ENCODE measurements at regions not wholly inside any gene's neighbourhood (a gene's known extent, or its start where the extent isn't known, plus 50 kb on each side); places are given as distances from the start of the nearest gene placed in this dataset.

DNA sequence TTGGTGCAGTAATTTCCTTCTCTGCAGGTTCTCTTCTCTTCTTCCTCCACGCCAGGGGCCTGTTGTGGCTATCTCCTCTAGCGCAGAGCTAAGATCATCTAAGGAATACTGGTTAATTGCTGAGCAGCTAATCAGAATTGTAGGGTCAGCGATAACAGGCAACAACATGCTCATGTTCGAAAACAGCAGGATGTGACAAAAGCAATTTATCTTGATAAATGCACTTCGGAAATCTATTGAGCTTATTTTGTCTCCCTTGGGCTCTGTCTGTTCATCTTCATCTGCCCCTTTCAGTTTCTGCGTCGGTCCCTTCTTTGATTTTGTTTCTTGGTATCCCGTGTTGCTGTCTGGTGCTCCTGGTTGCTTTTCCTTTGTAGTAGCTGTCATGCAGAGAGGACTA is 67.3 kb upstream of the MAP3K7 start:
- TF ChIP-seq, protein P1, sequence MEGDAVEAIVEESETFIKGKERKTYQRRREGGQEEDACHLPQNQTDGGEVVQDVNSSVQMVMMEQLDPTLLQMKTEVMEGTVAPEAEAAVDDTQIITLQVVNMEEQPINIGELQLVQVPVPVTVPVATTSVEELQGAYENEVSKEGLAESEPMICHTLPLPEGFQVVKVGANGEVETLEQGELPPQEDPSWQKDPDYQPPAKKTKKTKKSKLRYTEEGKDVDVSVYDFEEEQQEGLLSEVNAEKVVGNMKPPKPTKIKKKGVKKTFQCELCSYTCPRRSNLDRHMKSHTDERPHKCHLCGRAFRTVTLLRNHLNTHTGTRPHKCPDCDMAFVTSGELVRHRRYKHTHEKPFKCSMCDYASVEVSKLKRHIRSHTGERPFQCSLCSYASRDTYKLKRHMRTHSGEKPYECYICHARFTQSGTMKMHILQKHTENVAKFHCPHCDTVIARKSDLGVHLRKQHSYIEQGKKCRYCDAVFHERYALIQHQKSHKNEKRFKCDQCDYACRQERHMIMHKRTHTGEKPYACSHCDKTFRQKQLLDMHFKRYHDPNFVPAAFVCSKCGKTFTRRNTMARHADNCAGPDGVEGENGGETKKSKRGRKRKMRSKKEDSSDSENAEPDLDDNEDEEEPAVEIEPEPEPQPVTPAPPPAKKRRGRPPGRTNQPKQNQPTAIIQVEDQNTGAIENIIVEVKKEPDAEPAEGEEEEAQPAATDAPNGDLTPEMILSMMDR (IDR thresholded peaks at IDR 0.05; ENCODE audit: low read length) = no peak
- TF ChIP-seq EZH2phosphoT487 (IDR thresholded peaks at IDR 0.05; ENCODE audit: low read length) (no peak), EZH2 (optimal IDR thresholded peaks at IDR 0.05; ENCODE audit: low read depth, low read length) (no peak)
- H3K27me3 ChIP-seq (replicated peaks; ENCODE audit: insufficient read depth, low read length) = no peaks in the 10 kb centered on the region
- H3K9me2 ChIP-seq (replicated peaks; ENCODE audit: insufficient read depth, low read length) = no peaks in the 10 kb centered on the region
- H3K9ac ChIP-seq (ENCODE audit: low read length) = no peak overlapping the region
- H3K4me1 ChIP-seq (ENCODE audit: low read length) = no peaks in the 10 kb centered on the region
- no peaks in the 10 kb centered on the region for H4K20me1 ChIP-seq (ENCODE audit: insufficient read depth, low read length)
- no peak overlapping the region for H3K4me3 ChIP-seq (ENCODE audit: low read length)
- no peaks in the 10 kb centered on the region for H3K79me2 ChIP-seq (ENCODE audit: low read length)
- no peaks in the 10 kb centered on the region for H3F3A ChIP-seq (ENCODE audit: insufficient read depth, low read length)
- no peak overlapping the region for H3K4me2 ChIP-seq (ENCODE audit: low read depth, low read length)
- H2AFZ ChIP-seq (ENCODE audit: low read length) = no peak overlapping the region
- DNase-seq = no peak
- H3K9me3 ChIP-seq (replicated peaks; ENCODE audit: insufficient read depth, low read length) = no peaks in the 10 kb centered on the region
- no peaks in the 10 kb centered on the region for H3K36me3 ChIP-seq (replicated peaks; ENCODE audit: insufficient read depth, low read length)
- no peak overlapping the region for H3K27ac ChIP-seq (ENCODE audit: low read length)

DNA sequence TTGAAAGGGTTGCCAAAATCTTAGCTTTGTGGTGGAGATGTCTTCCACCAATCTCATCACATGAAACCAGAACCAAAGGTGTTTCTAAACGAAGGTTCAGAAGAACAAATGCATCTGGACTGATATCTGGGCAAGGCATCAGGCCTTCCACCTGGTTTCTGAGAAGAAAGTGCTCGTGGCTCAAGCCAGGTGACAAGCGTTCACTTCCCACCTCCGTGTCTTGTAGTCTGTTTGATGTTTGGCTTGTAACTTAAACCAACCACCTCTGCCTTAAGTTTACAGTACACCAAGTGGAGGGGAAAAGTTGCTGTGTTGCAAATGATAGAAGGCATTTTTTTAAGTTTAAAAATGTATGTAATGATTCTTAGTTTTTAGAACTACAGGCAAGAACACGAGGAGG is 66.9 kb upstream of the MAP3K7 start:
- Histone ChIP-seq H3F3A (ENCODE audit: insufficient read depth, low read length) (no peaks in the 10 kb centered on the region), H3K27me3 (replicated peaks; ENCODE audit: insufficient read depth, low read length) (no peaks in the 10 kb centered on the region), H3K9ac (ENCODE audit: low read length) (no peak overlapping the region), H3K4me3 (ENCODE audit: low read length) (no peak overlapping the region), H3K4me1 (ENCODE audit: low read length) (no peaks in the 10 kb centered on the region), H3K36me3 (replicated peaks; ENCODE audit: insufficient read depth, low read length) (no peaks in the 10 kb centered on the region), H3K9me3 (replicated peaks; ENCODE audit: insufficient read depth, low read length) (no peaks in the 10 kb centered on the region), H3K79me2 (ENCODE audit: low read length) (no peaks in the 10 kb centered on the region), H3K27ac (ENCODE audit: low read length) (no peak overlapping the region), H4K20me1 (ENCODE audit: insufficient read depth, low read length) (no peaks in the 10 kb centered on the region), H3K9me2 (replicated peaks; ENCODE audit: insufficient read depth, low read length) (no peaks in the 10 kb centered on the region), H2AFZ (ENCODE audit: low read length) (no peak overlapping the region), H3K4me2 (ENCODE audit: low read depth, low read length) (no peak overlapping the region)
- DNase-seq = no peak
- TF ChIP-seq, protein P1 (IDR thresholded peaks at IDR 0.05; ENCODE audit: low read length) = no peak
- TF ChIP-seq EZH2 (optimal IDR thresholded peaks at IDR 0.05; ENCODE audit: low read depth, low read length) = no peak
- TF ChIP-seq EZH2phosphoT487 (IDR thresholded peaks at IDR 0.05; ENCODE audit: low read length) = no peak

DNA sequence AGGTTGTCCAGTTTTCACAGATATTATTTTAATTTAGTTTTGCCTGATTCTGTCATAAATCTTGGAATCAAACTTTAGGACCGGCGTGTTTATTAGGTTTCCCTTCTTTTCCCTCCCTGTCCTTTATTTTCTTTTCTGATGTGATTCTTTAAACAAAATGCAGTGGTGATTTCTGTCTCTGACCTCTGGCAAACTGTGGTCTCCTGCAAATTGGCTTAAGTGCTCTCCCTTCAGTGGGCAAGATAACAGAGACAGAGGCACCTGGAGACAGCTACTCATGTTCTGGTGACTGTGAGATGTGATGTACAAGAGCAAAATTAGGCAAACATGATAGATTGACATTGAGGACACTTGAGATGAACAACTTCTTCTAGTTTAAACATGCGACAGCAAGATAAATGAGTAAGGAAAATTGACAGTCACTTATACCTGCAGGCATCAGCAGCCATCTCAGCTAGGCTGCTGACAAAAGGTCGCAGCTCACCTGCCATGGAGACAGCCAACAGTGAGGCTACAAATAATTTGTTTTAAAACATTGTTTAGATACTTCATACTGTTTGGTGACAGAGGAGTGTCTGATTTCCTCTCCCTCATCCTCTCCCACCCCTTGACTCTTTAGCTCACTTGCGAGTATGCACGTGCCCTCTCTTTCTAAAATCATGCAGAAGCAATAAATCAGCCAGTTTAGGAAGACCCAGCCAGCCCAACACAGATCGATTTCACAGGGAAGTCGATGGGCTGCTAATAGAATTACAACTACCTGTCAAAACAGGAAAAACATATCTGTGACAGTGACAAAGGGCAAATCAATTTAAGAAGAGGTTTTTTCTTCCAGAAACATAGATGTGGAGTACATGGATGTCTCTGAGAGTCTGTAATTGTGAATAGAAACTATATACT is 63.4 kb upstream of the MAP3K7 start:
- Histone ChIP-seq H3K4me3 (ENCODE audit: low read length) (no peak overlapping the region), H3K9ac (ENCODE audit: low read length) (no peak overlapping the region), H2AFZ (ENCODE audit: low read length) (no peak overlapping the region), H3K79me2 (ENCODE audit: low read length) (no peaks in the 10 kb centered on the region), H3K9me3 (replicated peaks; ENCODE audit: insufficient read depth, low read length) (no peaks in the 10 kb centered on the region), H3K4me2 (ENCODE audit: low read depth, low read length) (no peak overlapping the region), H3K4me1 (ENCODE audit: low read length) (no peaks in the 10 kb centered on the region), H4K20me1 (ENCODE audit: insufficient read depth, low read length) (no peaks in the 10 kb centered on the region), H3K27ac (ENCODE audit: low read length) (no peak overlapping the region), H3F3A (ENCODE audit: insufficient read depth, low read length) (no peaks in the 10 kb centered on the region), H3K36me3 (replicated peaks; ENCODE audit: insufficient read depth, low read length) (no peaks in the 10 kb centered on the region), H3K9me2 (replicated peaks; ENCODE audit: insufficient read depth, low read length) (no peaks in the 10 kb centered on the region), H3K27me3 (replicated peaks; ENCODE audit: insufficient read depth, low read length) (no peaks in the 10 kb centered on the region)
- no peak for DNase-seq
- TF ChIP-seq EZH2phosphoT487 (IDR thresholded peaks at IDR 0.05; ENCODE audit: low read length) = no peak
- no peak for TF ChIP-seq EZH2 (optimal IDR thresholded peaks at IDR 0.05; ENCODE audit: low read depth, low read length)
- TF ChIP-seq, protein P1 (IDR thresholded peaks at IDR 0.05; ENCODE audit: low read length) = no peak

All from MM.1S (cell line).